GM20000 (cell line): ENCODE measurements at regions not wholly inside any gene's neighbourhood (a gene's known extent, or its start where the extent isn't known, plus 50 kb on each side); places are given as distances from the start of the nearest gene placed in this dataset.

Experiments used
- DNase-seq: peaks from one replicate; pipeline ENCODE4 v3.0.0; 2012; ENCODE audit warnings: low spot score
- CTCF ChIP-seq: IDR thresholded peaks from 2 replicates; pipeline ENCODE4 v1.5.1; 2012; ENCODE audit warnings: mild to moderate bottlenecking, control low read depth; ENCODE audit errors: extremely low read depth, missing control alignments

- TF ChIP-seq CTCF: no peak
- no peak for DNase-seq
Observed at GRCh38 chr21:28110074-28110473, 882.6 kb downstream of the LTN1 start.

GRCh38 chr21:28106370-28106890 lies 886.2 kb downstream of the LTN1 start:
- DNase-seq: no peak
- TF ChIP-seq CTCF: no peak

- no peak for TF ChIP-seq CTCF
- no peak for DNase-seq
Observed at GRCh38 chr21:28104346-28104745, 888.3 kb downstream of the LTN1 start.

- no peak for TF ChIP-seq CTCF
- DNase-seq: no peak
Observed at GRCh38 chr21:28100366-28100765, 892.3 kb downstream of the LTN1 start.

GRCh38 chr21:28099001-28099705 lies 893.5 kb downstream of the LTN1 start:
- no peak for TF ChIP-seq CTCF
- no peak for DNase-seq

GRCh38 chr21:28091466-28091865 lies 901.2 kb downstream of the LTN1 start:
- no peak for DNase-seq
- no peak for TF ChIP-seq CTCF

GRCh38 chr21:28090546-28090945 lies 902.1 kb downstream of the LTN1 start:
- TF ChIP-seq CTCF: no peak
- no peak for DNase-seq
